GM18517 (cell line): ENCODE measurements at regions not wholly inside any gene's neighbourhood (a gene's known extent, or its start where the extent isn't known, plus 50 kb on each side); places are given as distances from the start of the nearest gene placed in this dataset.
"Not testable (repeated sequence)": the region's sequence is repeated elsewhere in the genome, so short reads cannot be mapped to it uniquely, and the experiment has no call there.

Source experiments
- ATAC-seq: cut with Tn5 transposase; IDR thresholded peaks from one replicate; pipeline ENCODE4 v1.9.1; 2021; ENCODE audit warnings: mild to moderate bottlenecking, moderate library complexity; ENCODE audit not compliant: unreplicated experiment

DNA sequence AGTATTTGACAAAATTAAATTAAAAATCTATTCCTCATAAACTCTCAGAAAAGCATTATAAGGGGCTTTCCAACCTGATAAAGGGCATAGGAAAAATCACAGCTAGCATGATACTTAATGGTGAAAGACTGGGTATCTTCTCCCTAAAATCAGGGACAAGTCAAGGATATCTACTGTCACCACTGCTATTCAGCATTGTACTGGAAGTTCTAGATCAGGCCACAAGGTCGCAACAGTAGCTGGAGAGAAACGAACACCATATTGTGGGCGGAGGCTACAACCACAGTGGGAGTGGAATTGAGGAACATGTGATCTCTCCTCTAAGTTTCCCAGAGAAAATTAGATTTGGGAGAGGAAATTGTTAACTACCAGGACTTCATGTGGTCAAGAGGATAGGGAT lies 70.0 kb upstream of the NAMPT start:
- ATAC-seq = no peak

DNA sequence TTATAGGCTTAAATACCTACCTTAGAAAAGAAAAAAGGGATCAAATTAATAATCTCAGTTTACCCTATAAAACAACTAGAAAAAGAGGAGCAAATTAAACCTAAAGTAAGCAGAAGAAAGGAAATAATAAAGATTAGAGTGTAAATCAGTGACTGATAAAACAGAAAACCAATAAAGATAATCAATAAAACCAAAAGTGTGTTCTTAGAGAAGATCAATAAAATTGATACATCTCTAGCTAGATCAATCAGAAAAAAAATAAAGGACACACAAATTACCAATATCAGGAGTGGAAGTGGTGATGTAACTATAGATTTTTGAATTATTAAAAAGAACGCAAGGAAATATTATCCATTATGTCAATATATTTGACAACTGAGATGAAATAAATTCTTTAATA lies 69.2 kb upstream of the NAMPT start:
- ATAC-seq = no peak

- ATAC-seq = no peak
Observed at GRCh38 chr7:106348231-106348630, 63.4 kb upstream of the NAMPT start.

GRCh38 chr7:106347229-106347833 lies 62.5 kb upstream of the NAMPT start:
- peak; percentile 28 for ATAC-seq

DNA sequence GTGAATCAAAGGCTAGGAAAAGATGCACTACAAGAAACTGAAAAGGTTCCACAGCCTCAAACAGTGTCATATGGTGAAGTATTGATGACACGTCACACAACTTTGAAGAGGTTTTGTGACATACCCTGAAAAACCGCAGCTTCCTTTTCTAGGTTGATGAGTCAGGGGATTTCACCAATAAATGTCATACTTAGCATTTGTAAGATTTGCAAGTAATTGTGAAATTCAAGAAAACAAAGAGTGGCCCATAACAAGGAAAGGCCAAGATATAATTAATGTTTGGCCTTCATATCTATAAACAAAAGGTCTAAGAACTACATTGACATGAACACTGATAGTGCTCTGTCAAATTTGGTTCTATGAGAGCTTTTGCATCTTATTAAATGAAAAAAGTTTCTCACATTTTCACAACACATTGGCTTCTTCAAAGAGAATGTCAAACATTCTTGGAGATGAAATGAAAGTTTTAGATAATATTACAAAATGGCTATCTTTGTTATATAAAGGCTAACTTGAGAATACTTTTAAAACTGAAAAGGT lies 62.0 kb upstream of the NAMPT start:
- peak; percentile 92 for ATAC-seq

DNA sequence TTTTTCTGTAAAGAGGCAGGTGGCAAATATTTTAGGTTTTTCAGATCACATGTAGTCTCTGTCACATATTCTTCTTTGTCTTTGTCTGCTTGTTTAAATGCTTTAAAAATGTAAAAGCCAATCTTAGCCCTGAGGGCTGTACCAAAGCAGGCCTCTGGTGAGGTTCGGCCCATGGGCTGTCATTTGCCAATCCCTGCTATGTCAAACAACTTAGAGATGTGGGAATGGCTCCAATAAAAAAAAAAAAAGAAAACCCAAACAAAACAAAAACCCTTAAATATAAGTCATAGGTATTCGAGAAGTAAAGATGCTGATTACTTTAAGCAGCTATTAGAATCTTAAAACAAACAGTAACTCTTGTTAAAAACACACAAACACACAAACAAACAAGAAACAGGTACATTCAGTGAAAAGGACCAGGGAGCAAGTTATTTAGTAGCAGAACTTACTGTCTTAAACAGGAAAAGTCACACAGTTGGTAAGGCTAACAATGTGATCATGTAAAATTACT lies 61.4 kb upstream of the NAMPT start:
- ATAC-seq = no peak

DNA sequence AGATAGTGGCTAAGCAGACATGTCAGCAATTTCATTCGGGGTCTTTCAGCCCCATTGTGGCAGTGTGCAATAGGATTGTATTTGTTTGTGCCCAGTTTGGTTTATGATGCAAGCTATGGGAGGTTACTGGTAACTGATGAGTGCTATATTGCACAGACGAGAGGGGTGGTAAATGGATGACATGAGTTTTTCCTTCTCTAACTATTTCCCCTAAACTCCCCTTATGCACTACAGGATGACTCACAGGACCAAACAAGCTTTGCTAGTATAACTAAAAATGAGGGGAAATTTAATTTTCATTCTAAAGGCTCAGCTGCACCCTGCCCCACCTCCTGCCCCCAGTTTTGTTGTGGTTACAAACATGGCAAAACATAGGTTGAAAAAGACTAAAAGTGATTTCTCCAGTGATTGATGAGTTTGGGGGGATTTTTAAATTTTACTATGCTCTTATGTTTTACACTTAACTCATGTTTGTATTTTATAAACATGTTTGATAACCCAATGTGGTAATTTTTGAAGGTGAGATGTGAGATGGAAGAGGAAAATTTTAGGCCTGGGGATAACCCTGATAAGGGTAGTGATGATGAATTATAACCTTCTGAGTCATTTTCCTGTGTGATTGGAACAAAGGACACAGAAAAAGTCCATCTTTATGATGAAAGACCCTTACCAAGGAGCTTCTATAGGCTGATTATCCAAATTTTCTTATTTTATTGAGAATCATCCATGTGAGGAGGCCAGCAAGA lies 60.8 kb upstream of the NAMPT start:
- ATAC-seq = no peak

GRCh38 chr7:106344861-106345260 lies 60.1 kb upstream of the NAMPT start:
- ATAC-seq = no peak

DNA sequence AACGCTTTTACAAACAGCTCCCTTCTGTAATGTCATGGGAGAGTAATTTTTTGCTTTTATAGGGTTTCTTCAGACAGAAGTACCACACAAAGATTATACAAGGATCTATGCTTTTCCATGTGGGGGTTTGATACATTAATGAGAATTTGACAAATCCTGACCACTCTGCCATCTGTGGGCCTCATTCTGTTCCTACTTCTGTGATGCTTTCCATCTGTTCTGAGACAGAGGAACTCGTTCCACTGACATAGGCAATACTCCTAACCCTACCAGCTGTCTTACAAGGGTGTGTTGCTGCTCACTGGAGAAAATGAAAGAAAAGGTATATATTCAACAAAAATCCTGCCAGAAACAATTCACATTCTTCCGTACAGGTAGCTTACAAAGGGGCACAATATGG lies 59.4 kb upstream of the NAMPT start:
- no peak for ATAC-seq

GRCh38 chr7:106342049-106342448 lies 57.3 kb upstream of the NAMPT start:
- not testable (repeated sequence) for ATAC-seq

DNA sequence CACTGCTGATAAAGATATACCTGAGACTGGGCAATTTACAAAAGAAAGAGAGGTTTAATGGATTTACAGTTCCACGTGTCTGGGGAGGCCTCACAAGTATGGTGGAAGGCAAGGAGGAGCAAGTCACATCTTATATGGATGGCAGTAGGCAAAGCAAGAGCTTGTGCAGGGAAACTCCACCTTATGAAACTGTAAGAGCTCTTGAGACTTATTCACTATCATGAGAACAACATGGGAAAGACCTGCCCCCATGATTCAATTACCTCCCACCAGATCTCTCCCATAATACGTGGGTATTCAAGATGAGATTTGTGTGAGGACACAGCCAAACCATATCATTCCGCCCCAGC lies 55.4 kb upstream of the NAMPT start:
- not testable (repeated sequence) for ATAC-seq

DNA sequence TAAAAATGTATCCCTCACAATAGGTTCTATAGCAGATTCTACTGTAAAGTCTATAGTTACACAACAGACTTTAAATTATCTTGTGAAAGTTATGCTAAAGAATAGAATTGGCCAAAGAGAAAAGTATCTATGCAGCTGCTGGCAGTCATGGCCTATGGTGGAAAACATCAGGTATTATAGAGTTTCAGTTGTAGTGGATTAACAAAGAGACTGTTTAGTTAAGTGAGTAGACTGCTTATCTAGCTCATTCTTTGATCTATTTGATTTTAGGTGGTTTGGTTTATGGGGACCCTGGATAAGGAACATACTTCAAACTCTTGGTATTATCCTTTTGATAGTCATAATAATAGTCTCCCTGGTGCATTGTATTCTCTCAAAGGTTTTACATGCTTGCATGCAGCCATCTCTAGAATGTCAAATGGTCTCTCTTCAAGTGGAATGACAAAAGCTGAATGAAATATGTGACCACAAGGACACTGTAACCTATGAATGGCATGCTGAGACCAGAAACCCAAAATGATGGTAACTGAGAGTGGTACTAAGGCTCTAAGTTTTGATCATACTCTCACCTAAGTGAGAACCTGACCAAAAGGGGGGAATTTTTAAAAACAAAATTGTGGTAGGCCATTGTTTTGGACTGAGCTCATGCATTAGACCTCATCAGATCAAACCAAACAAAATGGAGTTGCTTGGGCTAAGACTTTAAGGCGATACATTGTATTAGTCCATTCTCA lies 54.9 kb upstream of the NAMPT start:
- no peak for ATAC-seq

GRCh38 chr7:106337754-106338153 lies 53.0 kb upstream of the NAMPT start:
- no peak for ATAC-seq

- no peak for ATAC-seq
Observed at GRCh38 chr7:106335814-106336213, 51.0 kb upstream of the NAMPT start.
